HG02610 (cell line): ENCODE measurements at regions not wholly inside any gene's neighbourhood (a gene's known extent, or its start where the extent isn't known, plus 50 kb on each side); places are given as distances from the start of the nearest gene placed in this dataset.

Experiments
- ATAC-seq: cut with Tn5 transposase; IDR thresholded peaks from one replicate; pipeline ENCODE4 v1.9.1; 2021; ENCODE audit warnings: mild to moderate bottlenecking, moderate library complexity; ENCODE audit not compliant: unreplicated experiment

DNA sequence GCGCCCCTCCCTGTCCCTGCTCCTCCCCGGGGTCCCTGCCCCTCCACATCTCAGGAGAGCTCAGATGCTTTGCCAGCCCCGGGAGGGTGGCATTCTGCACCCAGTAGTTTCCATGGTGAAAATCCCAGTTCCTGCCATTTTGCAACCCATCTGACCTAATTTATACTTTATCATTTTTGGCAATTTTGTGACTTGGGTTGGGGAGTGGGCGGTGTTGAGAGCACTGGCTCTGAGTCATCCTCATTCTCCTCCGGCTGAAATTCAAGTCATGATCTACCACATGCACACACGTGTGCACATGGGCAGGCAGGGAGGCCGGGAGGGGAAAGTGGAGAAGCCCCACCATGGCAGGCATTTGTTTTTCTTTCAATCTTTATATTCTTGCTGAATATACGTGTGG lies 208.6 kb downstream of the URI1 start:
- no peak for ATAC-seq

- no peak for ATAC-seq
These were observed 209.0 kb downstream of the URI1 start for GRCh38 chr19:30151081-30151480.

GRCh38 chr19:30152510-30153291 lies 210.7 kb downstream of the URI1 start:
- no peak for ATAC-seq

- peak; percentile 81 for ATAC-seq
These were observed 211.5 kb downstream of the URI1 start for GRCh38 chr19:30153326-30154210.

GRCh38 chr19:30154410-30154809 lies 212.4 kb downstream of the URI1 start:
- ATAC-seq: no peak

- ATAC-seq: no peak
These were observed 213.6 kb downstream of the URI1 start for GRCh38 chr19:30155381-30156200.

DNA sequence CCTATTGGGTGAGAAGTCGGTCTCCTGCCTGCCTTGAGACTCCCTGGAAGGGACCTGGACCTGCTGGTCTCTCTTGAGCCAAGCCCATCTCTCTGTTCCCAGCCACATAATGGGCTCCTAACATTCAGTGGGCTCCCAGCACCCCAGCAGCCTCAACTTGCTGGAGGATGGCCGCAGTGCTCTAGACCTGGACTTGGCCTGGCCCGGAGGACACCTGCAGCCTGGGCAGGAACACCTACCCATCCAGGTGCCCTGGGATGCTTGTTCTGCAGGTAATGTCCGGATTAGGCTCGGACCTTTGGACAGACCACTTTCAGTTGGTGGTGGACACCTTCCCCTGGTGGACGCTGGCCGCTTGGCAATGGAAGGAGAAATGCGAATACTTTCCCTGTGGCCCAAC lies 214.6 kb downstream of the URI1 start:
- ATAC-seq: no peak

DNA sequence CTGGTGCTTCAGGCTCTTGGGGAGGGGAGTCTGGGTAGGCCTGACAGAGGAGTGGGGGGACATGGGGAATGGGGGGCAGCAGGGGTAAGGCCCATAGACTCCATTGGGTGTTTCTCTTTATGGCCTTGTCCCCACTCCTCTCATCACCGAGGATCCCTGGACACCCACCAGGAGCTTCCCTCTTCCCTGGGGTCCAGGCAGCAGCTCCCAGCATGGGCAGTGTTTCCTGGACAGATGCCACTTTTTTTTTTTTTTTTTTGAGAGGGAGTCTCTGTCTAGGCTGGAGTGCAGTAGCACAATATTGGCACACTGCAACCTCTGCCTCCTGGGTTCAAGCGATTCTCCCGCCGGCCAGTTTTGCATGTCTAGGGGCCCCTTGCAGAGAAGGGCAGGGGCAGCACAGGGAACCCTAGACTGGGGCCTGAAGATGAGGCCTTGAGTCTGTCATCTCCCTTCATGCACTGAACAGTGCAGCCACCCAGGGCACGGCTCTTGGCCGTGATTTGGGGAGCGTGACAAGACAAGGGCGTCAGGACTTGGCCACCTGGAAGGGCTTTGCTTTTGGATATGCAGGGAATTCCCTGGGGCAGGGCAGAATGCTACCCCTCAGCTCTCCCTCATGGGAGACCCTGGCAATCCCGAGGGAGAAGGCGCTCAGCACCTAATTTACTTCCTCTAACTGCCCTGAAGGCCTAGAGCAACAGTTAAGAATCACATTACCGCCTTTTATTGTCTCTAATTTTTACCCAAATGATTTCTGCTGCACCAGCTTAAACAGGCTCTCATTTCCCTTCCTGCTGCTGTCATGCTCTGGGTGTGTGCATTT lies 213.9 kb upstream of the ZNF536 start:
- no peak for ATAC-seq

DNA sequence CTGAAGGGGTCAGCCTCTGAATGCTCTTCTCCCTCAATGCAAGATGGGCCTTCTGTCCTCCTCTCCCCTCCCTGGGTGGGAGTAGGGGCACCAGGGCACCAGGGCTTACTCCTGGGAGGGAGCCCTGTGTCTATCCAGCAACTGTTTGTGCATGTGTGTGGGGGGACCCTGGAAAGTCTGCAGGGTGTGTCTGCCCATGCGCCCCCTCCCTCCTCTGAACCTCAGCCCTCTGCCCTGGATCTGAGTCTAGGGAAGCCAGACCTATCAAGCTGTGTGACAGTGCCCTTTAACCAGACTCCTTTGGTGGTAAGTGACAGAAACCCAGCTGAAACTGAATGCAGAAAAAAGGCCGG lies 213.3 kb upstream of the ZNF536 start:
- ATAC-seq: no peak

- no peak for ATAC-seq
These were observed 212.5 kb upstream of the ZNF536 start for GRCh38 chr19:30159636-30160035.

GRCh38 chr19:30160426-30160825 lies 211.8 kb upstream of the ZNF536 start:
- ATAC-seq: no peak

GRCh38 chr19:30161021-30161655 lies 211.0 kb upstream of the ZNF536 start:
- ATAC-seq: no peak

GRCh38 chr19:30161770-30162169 lies 210.4 kb upstream of the ZNF536 start:
- ATAC-seq: no peak

DNA sequence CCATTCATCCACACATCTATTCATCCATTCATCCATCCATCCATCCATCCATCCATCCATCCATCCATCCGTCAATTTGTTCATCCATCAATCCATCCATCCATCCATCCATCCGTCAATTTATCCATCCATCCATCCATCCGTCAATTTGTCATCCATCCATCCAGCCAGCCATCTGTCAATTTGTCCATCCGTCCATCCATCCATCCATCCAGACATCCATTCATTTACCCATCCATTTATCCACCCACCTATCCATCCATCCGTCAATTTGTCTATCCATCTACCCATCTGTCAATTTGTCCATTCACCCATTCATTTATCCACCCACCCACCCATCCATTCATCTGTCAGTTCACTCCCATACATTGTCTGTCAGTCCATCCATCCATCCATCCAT lies 209.5 kb upstream of the ZNF536 start:
- ATAC-seq: no peak

GRCh38 chr19:30163663-30164062 lies 208.5 kb upstream of the ZNF536 start:
- ATAC-seq: no peak

DNA sequence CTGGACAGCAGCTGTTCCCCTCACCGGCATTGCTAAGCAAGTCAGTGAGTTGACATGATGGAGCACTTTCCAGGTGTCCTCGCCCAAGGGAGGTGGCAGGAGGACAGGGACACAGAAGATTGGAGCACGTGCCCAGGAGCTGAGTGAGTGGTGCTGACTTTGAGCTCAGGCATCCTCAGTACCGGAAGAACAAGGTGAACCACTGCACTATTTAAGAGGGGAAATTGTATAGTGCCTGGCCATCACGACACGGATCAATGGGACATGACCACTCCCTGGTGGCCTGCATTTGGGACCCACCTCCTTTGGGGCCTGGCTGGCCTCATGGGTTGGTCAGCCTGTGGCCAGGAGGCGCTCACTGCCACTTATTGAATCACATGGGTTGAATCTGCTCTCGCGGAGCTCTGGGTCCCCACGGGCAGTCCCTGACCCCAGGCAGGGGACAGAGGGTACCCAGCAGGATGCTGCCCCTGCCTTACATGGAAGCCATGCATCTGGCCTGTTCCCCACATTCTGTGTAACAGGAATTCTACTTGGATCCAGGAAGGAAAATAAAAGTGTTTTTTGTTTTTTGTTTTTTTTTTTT lies 206.9 kb upstream of the ZNF536 start:
- ATAC-seq: no peak

GRCh38 chr19:30167206-30167868 lies 204.8 kb upstream of the ZNF536 start:
- ATAC-seq: no peak

DNA sequence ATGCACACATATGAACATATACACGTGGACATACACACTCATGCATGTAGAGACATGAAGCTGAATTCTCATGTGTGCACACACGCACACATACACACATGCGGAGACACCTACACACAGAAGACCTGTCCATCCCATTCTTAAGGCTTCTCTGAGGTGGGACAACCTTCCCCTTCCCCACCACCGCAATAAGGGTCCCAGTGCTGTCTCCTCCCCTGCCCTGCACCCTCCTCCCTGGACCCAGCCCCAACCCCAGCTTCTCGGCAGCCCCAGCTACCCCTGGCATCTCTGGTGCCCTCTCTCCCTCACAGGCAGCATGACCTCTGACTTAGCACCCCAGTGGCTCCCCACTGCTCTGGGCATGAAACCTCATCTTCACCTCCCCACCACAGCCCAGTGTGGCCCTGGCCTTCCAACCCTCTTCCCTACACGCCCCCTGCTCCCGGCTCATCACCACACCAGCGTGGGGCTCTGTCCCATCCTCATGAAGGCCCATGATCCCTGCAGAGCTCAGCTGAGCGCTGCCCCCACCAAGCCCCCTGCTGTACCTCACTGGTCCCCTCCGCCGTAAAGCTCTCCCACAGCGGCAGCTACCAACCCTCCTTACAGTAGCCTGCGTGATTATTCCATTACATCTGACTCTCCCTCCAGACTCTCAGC lies 204.1 kb upstream of the ZNF536 start:
- ATAC-seq: no peak

DNA sequence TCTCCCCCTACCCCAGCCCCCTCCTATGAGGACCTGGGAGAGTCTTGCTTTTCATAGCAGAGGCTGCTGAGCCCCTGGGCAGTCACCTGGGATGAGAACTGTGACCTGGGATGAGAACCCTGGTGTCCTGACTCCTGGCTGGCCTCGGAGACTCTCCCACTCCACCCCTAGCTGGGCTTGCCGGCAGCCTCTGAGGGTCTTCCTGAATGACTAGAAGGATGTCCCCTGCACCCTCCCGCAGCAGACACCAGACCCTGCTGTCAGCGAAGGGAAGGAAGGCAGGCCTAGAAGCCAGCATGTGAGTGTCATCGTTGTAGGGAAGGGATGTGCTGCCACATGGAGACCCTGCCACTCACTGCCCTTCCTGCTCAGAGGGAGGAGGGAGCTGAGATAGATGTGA lies 203.4 kb upstream of the ZNF536 start:
- no peak for ATAC-seq
